CD1c-positive myeloid dendritic cell (primary cell): ENCODE measurements at regions not wholly inside any gene's neighbourhood (a gene's known extent, or its start where the extent isn't known, plus 50 kb on each side); places are given as distances from the start of the nearest gene placed in this dataset.

ENCODE experiments used
- DNase-seq: peaks from one replicate; pipeline ENCODE4 v3.0.0-alpha.2; 2016; ENCODE audit errors: extremely low spot score

GRCh38 chr22:44592126-44592823 lies 94.2 kb upstream of the RTL6 start:
- peak; percentile 39 for DNase-seq

GRCh38 chr22:44591146-44591790 lies 93.2 kb upstream of the RTL6 start:
- no peak for DNase-seq

GRCh38 chr22:44590291-44590690 lies 92.3 kb upstream of the RTL6 start:
- DNase-seq, result no peak

GRCh38 chr22:44589831-44590230 lies 91.8 kb upstream of the RTL6 start:
- DNase-seq, result no peak

- no peak for DNase-seq
Observed at GRCh38 chr22:44588348-44588747, 90.3 kb upstream of the RTL6 start.

GRCh38 chr22:44587737-44588310 lies 89.8 kb upstream of the RTL6 start:
- DNase-seq, result no peak

GRCh38 chr22:44586999-44587736 lies 89.1 kb upstream of the RTL6 start:
- DNase-seq, result no peak

GRCh38 chr22:44586351-44586990 lies 88.4 kb upstream of the RTL6 start:
- no peak for DNase-seq

GRCh38 chr22:44585559-44586350 lies 87.7 kb upstream of the RTL6 start:
- no peak for DNase-seq

- DNase-seq, result no peak
Observed at GRCh38 chr22:44584256-44584902, 86.3 kb upstream of the RTL6 start.

GRCh38 chr22:44583854-44584253 lies 85.8 kb upstream of the RTL6 start:
- no peak for DNase-seq

- no peak for DNase-seq
Observed at GRCh38 chr22:44583061-44583760, 85.2 kb upstream of the RTL6 start.

GRCh38 chr22:44582016-44582415 lies 84.0 kb upstream of the RTL6 start:
- DNase-seq, result no peak

GRCh38 chr22:44581096-44581435 lies 83.0 kb upstream of the RTL6 start:
- DNase-seq, result no peak

- DNase-seq, result no peak
Observed at GRCh38 chr22:44580176-44581095, 82.4 kb upstream of the RTL6 start.

GRCh38 chr22:44578516-44579230 lies 80.6 kb upstream of the RTL6 start:
- no peak for DNase-seq

GRCh38 chr22:44578110-44578457 lies 80.1 kb upstream of the RTL6 start:
- DNase-seq, result no peak

GRCh38 chr22:44577391-44578109 lies 79.5 kb upstream of the RTL6 start:
- DNase-seq, result no peak
